Testis (tissue), 2 donors: ENCODE measurements at regions not wholly inside any gene's neighbourhood (a gene's known extent, or its start where the extent isn't known, plus 50 kb on each side); places are given as distances from the start of the nearest gene placed in this dataset.

Experiments used
- POLR2A ChIP-seq: fragments of 450-650 bp; IDR thresholded peaks from one replicate; pipeline ENCODE4 v1.6.1; 2017; ENCODE audit warnings: antibody characterized with exemption, mild to moderate bottlenecking, moderate library complexity
- TF ChIP-seq, protein P1 (sequence below), 3 experiments: fragments of 450-650 bp in 2 of 3; fragments of 200-600 bp in 1 of 3; sonication (generic) in 1 of 3; IDR thresholded peaks; one replicate each; pipeline ENCODE4 v1.5.1; 2016 to 2019; ENCODE audit warnings: antibody characterized with exemption in 3 of 3, mild to moderate bottlenecking in 2 of 3, moderate library complexity in 1 of 3

DNA sequence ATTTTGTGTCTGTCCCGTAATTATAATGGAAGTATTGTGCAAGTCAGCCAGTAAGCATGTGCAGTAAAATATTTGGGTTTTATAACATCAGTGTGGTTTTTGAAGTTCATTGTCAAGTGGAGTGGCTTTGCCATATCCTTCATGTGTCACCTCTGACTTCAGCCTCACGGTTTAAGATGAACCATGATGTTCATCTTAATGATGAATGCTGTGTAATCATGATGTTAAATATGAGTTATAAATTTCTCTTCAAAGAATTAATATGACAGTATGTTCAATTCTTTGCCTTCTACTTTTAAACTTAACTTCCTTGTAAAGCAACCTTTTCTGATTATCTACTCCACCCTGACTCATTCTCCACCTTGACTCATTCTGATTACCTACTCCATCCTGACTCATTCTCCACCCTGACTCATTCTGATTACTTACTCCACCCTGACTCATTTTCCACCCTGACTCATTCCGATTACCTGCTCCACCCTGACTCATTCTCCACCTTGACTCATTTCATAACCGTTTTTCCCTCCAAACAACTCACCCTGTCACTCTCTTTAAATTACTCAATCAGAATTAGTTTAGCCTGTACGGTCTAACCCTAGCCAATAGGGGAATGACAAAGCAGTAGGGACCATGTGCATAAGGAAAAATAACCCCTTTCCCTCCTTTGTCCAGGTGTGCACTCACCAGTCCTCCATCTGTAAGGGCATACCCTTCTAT is 50.3 kb upstream of the ANKRD10 start:
- no peak for TF ChIP-seq POLR2A
- TF ChIP-seq, protein P1, sequence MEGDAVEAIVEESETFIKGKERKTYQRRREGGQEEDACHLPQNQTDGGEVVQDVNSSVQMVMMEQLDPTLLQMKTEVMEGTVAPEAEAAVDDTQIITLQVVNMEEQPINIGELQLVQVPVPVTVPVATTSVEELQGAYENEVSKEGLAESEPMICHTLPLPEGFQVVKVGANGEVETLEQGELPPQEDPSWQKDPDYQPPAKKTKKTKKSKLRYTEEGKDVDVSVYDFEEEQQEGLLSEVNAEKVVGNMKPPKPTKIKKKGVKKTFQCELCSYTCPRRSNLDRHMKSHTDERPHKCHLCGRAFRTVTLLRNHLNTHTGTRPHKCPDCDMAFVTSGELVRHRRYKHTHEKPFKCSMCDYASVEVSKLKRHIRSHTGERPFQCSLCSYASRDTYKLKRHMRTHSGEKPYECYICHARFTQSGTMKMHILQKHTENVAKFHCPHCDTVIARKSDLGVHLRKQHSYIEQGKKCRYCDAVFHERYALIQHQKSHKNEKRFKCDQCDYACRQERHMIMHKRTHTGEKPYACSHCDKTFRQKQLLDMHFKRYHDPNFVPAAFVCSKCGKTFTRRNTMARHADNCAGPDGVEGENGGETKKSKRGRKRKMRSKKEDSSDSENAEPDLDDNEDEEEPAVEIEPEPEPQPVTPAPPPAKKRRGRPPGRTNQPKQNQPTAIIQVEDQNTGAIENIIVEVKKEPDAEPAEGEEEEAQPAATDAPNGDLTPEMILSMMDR (IDR thresholded peaks at IDR 0.05) = no peak
